Karpas-422 (cell line): ENCODE measurements at regions not wholly inside any gene's neighbourhood (a gene's known extent, or its start where the extent isn't known, plus 50 kb on each side); places are given as distances from the start of the nearest gene placed in this dataset.

Experiments
- DNase-seq: peaks from one replicate; pipeline ENCODE4 v3.0.0-alpha.2; 2015
- H2AFZ ChIP-seq: fragments of 200-600 bp; sonication (generic); 2 replicates; pipeline ENCODE4 v1.6.1; 2014; ENCODE audit warnings: antibody characterized with exemption, low read length, mixed read lengths
- H3K27ac ChIP-seq: fragments of 200-600 bp; sonication (generic); 2 replicates; pipeline ENCODE4 v1.5.1; 2014; ENCODE audit warnings: mild to moderate bottlenecking, low read length, moderate library complexity
- H3K27me3 ChIP-seq: fragments of 200-600 bp; sonication (generic); 2 replicates; pipeline ENCODE4 v1.6.1; 2014; ENCODE audit warnings: low read length, mixed read lengths
- H3K36me3 ChIP-seq: fragments of 200-600 bp; sonication (generic); 2 replicates; pipeline ENCODE4 v1.6.1; 2014; ENCODE audit warnings: low read length, mixed read lengths; ENCODE audit not compliant: insufficient read depth
- H3K4me1 ChIP-seq: fragments of 200-600 bp; sonication (generic); 2 replicates; pipeline ENCODE4 v1.6.1; 2014; ENCODE audit warnings: mild to moderate bottlenecking, low read length, mixed read lengths
- H3K4me2 ChIP-seq: fragments of 200-600 bp; sonication (generic); 2 replicates; pipeline ENCODE4 v1.6.1; 2014; ENCODE audit warnings: low read length, low read depth, mild to moderate bottlenecking; ENCODE audit not compliant: poor library complexity, severe bottlenecking
- H3K4me3 ChIP-seq: fragments of 200-600 bp; sonication (generic); 2 replicates; pipeline ENCODE4 v1.5.1; 2014; ENCODE audit warnings: mild to moderate bottlenecking, antibody characterized with exemption, low read length, mixed read lengths
- H3K79me2 ChIP-seq: fragments of 200-600 bp; sonication (generic); 2 replicates; pipeline ENCODE4 v1.6.1; 2014; ENCODE audit warnings: mild to moderate bottlenecking, low read length, mixed read lengths
- H3K9ac ChIP-seq: fragments of 200-600 bp; sonication (generic); 2 replicates; pipeline ENCODE4 v1.6.0; 2014; ENCODE audit warnings: low read length
- H3K9me2 ChIP-seq: fragments of 200-600 bp; sonication (generic), shearing (Covaris generic); replicated peaks from 2 replicates; pipeline ENCODE4 v1.6.0; 2014; ENCODE audit warnings: mild to moderate bottlenecking, low read length, moderate library complexity; ENCODE audit not compliant: insufficient read depth
- H3K9me3 ChIP-seq: fragments of 300-700, 200-600 bp; sonication (generic); 2 replicates; pipeline ENCODE4 v1.6.1; 2014; ENCODE audit warnings: low read length, mixed read lengths
- H4K20me1 ChIP-seq: fragments of 200-600 bp; sonication (generic); 2 replicates; pipeline ENCODE4 v1.6.1; 2014; ENCODE audit warnings: mild to moderate bottlenecking, antibody characterized with exemption, low read length, low read depth; ENCODE audit not compliant: insufficient read depth

DNA sequence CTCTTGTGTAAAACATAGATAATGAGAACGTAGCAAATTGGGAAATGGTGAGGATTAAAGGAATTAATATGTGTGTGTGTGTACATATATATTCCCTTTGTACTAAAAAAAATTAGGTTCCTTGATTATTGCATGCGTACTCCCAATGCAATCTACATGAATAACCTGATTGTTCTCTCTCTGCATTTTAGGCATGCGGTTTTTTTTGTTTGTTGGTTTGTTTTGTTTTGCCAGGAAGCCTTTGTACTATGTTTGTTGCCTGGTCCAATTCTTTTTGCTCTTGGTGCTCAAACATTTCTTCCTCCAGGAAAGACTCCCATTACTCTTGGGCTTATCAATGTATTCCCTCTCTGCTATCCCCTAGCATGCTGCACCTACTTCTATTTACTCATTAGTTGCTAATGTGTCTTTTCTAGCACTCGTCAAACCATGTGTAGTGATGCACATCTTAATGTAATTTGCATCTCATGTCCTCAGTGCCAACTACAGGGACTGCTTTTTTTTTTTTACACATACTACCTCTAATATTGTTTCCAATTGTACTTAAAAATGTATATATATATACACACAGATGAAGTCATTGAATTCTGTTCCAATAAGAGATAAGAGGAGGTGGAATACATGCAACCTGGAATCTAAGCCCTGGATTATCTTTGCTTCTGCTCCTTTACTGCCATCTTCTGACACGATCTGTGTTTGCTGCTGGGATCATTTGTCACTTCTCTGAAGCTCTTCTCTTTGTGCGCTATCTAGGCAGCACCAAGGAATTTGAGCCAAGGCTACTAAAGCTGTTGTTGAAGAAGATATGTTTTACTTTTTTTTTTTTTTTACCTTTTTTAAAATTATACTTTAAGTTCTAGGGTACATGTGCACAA lies 197.2 kb upstream of the ANO3 start:
- no peak overlapping the region for H2AFZ ChIP-seq
- H3K79me2 ChIP-seq: no peaks in the 10 kb centered on the region
- H3K9me3 ChIP-seq: peaks cover 4% of the 10 kb centered on the region; the same call in 1 of the 2 replicates
- peak; percentile 80 for DNase-seq
- H3K27ac ChIP-seq: peak overlapping the region; percentile 37
- H3K36me3 ChIP-seq: no peaks in the 10 kb centered on the region
- peaks cover 34% of the 10 kb centered on the region for H3K4me1 ChIP-seq
- H3K9ac ChIP-seq: no peak overlapping the region
- H4K20me1 ChIP-seq: no peaks in the 10 kb centered on the region
- no peaks in the 10 kb centered on the region for H3K9me2 ChIP-seq
- H3K4me2 ChIP-seq: peak overlapping the region; percentile 35
- no peaks in the 10 kb centered on the region for H3K27me3 ChIP-seq
- H3K4me3 ChIP-seq: no peak overlapping the region

DNA sequence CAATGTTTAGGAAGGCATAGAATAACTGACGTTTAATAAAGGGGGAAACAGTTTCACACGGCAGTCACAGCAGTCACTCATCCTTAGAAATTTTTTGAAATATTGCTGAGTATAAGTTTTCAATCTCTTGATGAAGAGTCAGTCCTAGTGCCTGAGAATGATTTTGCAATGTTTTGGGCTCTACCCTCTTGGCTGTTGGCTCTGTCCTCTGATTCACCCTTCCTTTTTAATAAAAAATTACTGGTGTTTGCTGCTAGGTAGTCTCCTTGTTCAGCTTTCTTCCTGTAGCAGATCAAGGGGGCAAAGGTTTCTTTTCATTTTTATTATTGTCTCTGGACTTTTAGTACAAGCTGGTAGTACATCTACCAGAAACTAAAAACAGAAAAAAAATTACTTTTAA lies 194.3 kb upstream of the ANO3 start:
- Histone ChIP-seq H3K4me2 (no peak overlapping the region), H2AFZ (no peak overlapping the region), H3K9me2 (no peaks in the 10 kb centered on the region)

DNA sequence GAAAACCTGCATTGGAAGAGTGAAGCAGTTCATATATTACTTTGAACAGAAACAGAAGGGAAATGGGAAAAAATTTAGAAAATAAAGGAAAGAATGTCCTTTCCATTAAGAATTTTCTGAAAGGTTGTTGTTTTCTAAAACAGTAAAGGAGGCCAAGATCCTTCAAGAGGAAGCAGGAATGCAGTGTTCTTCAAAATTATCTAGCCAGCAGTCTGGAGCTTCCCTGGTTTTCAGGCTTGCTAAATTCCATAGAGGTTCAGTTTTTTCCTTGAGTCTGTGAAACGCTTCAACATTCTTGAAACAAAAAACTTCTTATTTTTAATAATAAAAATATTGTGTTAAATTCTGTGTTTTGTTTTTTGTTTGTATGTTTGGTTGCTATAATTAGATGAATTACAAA lies 189.0 kb upstream of the ANO3 start:
- no peaks in the 10 kb centered on the region for H3K9me2 ChIP-seq
- no peaks in the 10 kb centered on the region for H3K27me3 ChIP-seq
- no peak overlapping the region for H3K4me2 ChIP-seq
- H3K36me3 ChIP-seq: no peaks in the 10 kb centered on the region
- no peak overlapping the region for H2AFZ ChIP-seq
- no peak overlapping the region for H3K4me3 ChIP-seq
- no peak for DNase-seq
- no peak overlapping the region for H3K27ac ChIP-seq
- H3K4me1 ChIP-seq: no peaks in the 10 kb centered on the region
- no peaks in the 10 kb centered on the region for H3K79me2 ChIP-seq
- H4K20me1 ChIP-seq: no peaks in the 10 kb centered on the region
- H3K9me3 ChIP-seq: no peaks in the 10 kb centered on the region
- H3K9ac ChIP-seq: no peak overlapping the region

More for the DNA sequence above, 194.3 kb upstream of the ANO3 start:
- Histone ChIP-seq H3K4me3 (no peak overlapping the region), H3K9ac (no peak overlapping the region), H3K9me3 (no peaks in the 10 kb centered on the region), H3K4me1 (peaks cover 25% of the 10 kb centered on the region), H3K36me3 (no peaks in the 10 kb centered on the region), H3K27me3 (no peaks in the 10 kb centered on the region), H3K27ac (no peak overlapping the region), H3K79me2 (no peaks in the 10 kb centered on the region), H4K20me1 (no peaks in the 10 kb centered on the region)
- no peak for DNase-seq

DNA sequence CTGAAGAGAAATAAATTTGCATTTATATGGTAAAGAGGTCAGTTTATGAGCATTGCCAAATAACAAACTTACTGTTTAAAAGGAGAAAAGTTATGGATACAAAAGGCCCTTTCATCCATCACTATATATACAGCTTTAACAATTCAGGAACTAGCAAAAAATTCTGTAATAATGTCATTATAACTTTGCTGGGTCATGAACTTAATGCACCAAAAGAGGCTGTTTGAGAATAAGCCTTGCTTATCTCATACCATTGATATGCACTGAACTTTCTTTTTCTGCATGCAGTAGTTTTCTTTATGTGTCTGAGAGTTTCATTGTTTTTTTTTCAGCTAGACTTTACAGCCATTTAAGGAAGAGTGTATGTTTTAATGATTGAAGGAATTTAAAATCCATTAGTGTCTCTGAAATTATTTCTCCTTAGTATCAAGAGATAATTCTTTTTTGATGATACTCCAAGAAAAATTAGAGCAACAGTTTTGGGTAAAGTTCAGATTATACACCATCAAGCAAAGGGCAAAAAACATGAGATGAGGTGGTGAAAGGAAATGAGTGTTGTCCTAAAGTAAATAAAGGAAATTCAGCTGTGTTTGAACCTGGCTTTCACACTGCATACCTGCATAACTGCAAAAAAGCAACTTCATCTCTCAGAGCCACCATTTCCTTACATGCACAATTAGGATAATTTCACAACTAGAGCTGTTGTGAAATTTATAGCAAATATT lies 188.2 kb upstream of the ANO3 start:
- H3K36me3 ChIP-seq: no peaks in the 10 kb centered on the region

DNA sequence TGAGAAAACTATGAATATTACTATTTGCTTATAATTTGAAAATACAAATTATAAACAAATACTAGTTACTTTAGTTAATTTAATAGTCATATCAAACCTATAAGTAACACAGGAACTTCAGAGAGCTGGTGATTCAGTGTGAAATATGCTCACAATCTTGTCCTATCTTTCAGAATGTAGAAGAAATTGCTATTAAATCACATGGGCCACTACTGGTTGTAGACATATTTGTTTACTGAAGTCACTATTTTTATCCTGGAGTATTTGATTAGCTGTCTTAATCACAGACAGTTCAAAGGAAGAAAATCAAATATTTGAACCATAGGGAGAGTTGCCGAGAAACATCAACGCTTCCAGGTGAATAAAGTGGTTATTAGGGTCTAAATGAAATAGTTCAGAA lies 187.6 kb upstream of the ANO3 start:
- Histone ChIP-seq H3K4me3 (no peak overlapping the region), H3K79me2 (no peaks in the 10 kb centered on the region), H3K9me3 (no peaks in the 10 kb centered on the region), H3K36me3 (no peaks in the 10 kb centered on the region), H3K4me1 (no peaks in the 10 kb centered on the region), H3K9me2 (no peaks in the 10 kb centered on the region), H3K27ac (no peak overlapping the region), H4K20me1 (no peaks in the 10 kb centered on the region), H3K27me3 (no peaks in the 10 kb centered on the region), H3K4me2 (no peak overlapping the region), H3K9ac (no peak overlapping the region), H2AFZ (no peak overlapping the region)
- DNase-seq: no peak

More for the DNA sequence above, 188.2 kb upstream of the ANO3 start:
- Histone ChIP-seq H2AFZ (no peak overlapping the region), H3K9me3 (no peaks in the 10 kb centered on the region), H3K4me1 (no peaks in the 10 kb centered on the region), H3K4me2 (no peak overlapping the region), H3K79me2 (no peaks in the 10 kb centered on the region), H3K27me3 (no peaks in the 10 kb centered on the region), H4K20me1 (no peaks in the 10 kb centered on the region), H3K27ac (no peak overlapping the region), H3K9me2 (no peaks in the 10 kb centered on the region), H3K4me3 (no peak overlapping the region), H3K9ac (no peak overlapping the region)
- no peak for DNase-seq

DNA sequence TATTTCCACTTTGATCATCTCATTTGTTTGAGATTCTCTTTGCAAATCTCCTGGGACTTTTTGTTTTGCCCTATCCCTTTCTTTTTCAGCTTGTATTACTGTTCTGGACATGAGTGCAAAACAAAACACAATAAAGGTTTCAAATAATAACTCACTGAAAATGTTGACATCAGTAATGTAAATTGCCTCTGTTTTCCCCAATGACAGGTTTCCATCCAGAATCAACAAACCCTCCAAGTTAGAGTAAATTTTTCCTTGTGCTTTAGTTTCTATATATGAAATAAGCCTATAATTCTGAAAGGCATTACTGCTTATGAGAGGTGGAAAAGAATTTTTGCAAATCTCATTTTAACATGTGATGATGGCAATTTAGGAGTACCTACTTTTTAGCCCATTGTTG lies 187.0 kb upstream of the ANO3 start:
- Histone ChIP-seq H3K4me2 (no peak overlapping the region), H3K9me3 (no peaks in the 10 kb centered on the region), H3K79me2 (no peaks in the 10 kb centered on the region), H3K4me1 (no peaks in the 10 kb centered on the region), H3K9me2 (no peaks in the 10 kb centered on the region), H3K36me3 (no peaks in the 10 kb centered on the region), H3K27ac (no peak overlapping the region), H3K9ac (no peak overlapping the region), H2AFZ (no peak overlapping the region), H3K4me3 (no peak overlapping the region), H4K20me1 (no peaks in the 10 kb centered on the region), H3K27me3 (no peaks in the 10 kb centered on the region)
- no peak for DNase-seq

DNA sequence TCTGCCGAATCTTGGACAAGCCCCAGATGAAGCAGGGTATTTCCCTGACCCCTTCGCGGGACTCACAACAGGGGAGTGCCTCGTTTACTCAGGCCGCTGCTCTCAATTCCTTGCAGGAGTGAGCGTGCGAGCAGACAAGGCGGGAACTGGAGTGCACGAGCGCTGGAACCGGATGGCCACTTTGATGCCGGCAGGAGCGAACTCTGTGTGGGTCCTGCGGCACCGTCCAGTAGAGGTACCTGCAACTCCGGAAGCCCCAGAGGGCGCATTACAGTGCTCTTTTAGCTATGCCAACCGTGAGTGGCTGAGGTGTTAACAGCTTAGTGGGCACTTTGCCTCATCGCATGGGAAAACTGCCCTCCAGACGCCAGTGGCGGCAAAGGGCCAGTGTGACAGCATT lies 182.3 kb upstream of the ANO3 start:
- no peak for DNase-seq
- Histone ChIP-seq H4K20me1 (no peaks in the 10 kb centered on the region), H2AFZ (no peak overlapping the region), H3K9me2 (no peaks in the 10 kb centered on the region), H3K79me2 (no peaks in the 10 kb centered on the region), H3K36me3 (no peaks in the 10 kb centered on the region), H3K4me3 (no peak overlapping the region), H3K9me3 (no peaks in the 10 kb centered on the region), H3K4me1 (no peaks in the 10 kb centered on the region), H3K9ac (no peak overlapping the region), H3K4me2 (no peak overlapping the region), H3K27me3 (no peaks in the 10 kb centered on the region), H3K27ac (no peak overlapping the region)

DNA sequence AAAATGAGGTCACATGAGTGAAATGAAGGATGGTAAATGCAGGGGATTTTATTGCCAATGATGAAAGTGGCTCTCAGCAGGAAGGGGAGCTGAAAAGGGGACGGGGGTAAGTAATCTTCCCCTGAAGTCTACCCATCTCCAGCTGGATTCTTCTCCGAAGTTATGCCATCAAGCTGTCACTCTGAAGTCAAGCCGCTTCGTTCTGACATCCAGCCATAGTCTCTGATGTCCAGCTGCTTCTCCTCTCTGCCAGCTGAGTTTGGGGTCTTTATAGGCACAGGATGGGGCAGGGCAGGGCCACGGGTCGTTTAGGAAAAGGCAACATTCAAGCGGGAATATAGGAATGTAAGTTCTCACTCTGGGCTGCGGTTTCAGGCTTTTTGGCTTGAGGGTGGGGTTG lies 181.9 kb upstream of the ANO3 start:
- no peaks in the 10 kb centered on the region for H3K4me1 ChIP-seq
- H2AFZ ChIP-seq: no peak overlapping the region
- no peak for DNase-seq
- H3K36me3 ChIP-seq: no peaks in the 10 kb centered on the region
- H3K27me3 ChIP-seq: no peaks in the 10 kb centered on the region
- H3K9ac ChIP-seq: no peak overlapping the region
- H3K9me3 ChIP-seq: no peaks in the 10 kb centered on the region
- no peaks in the 10 kb centered on the region for H4K20me1 ChIP-seq
- no peaks in the 10 kb centered on the region for H3K9me2 ChIP-seq
- H3K79me2 ChIP-seq: no peaks in the 10 kb centered on the region
- no peak overlapping the region for H3K27ac ChIP-seq
- no peak overlapping the region for H3K4me2 ChIP-seq
- no peak overlapping the region for H3K4me3 ChIP-seq
